ENCODE measurements at regions not wholly inside any gene's neighbourhood (a gene's known extent, or its start where the extent isn't known, plus 50 kb on each side); places are given as distances from the start of the nearest gene placed in this dataset.

DNA sequence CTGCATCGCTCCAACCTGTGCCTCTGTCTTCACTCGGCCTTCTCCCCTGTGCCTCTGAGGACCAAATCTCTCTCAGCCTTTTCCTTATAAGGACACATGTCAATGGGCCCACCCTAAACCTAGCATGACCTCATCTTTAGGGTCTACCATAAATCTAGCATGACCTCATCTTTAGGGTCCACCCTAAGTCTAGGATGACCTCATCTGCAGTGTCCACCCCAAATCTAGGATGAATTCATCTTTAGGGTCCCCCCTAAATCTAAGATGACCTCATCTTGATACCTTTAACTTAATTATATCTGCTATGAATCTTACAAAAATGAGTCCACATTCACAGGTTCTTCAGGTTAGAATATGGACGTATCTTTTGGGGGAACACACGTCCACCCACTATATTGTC lies 131.1 kb upstream of the RPL38 start:
- TF ChIP-seq CTCF (IDR thresholded peaks at IDR 0.05) (no peak), EZH2 (IDR thresholded peaks at IDR 0.05; ENCODE audit: borderline replicate concordance, insufficient read depth, low read depth, low read length, poor library complexity, severe bottlenecking) (no peak)
- intact Hi-C loops (cut with micrococcal nuclease), result no loop called here
- Mint-ChIP-seq H3K4me1 (no peaks in the 10 kb centered on the region), H3K27me3 (peaks cover 10% of the 10 kb centered on the region), H3K9me3 (ENCODE audit: insufficient read depth) (peaks cover 5% of the 10 kb centered on the region), H3K27ac (no peak overlapping the region), H3K4me3 (no peak overlapping the region)
- H3K27ac ChIP-seq (ENCODE audit: low read length in 2 of 2), result no peak overlapping the region
- no peak overlapping the region for H3K4me2 ChIP-seq (replicated peaks; ENCODE audit: low read depth, low read length, poor library complexity, severe bottlenecking)
- POLR2A ChIA-PET, result no interaction called here
- ATAC-seq (ENCODE audit: low read depth) (no peak), DNase-seq (no peak)
- CTCF ChIA-PET, result no interaction called here
- H3K36me3 ChIP-seq (replicated peaks in 1 of 2; ENCODE audit: control extremely low read depth in 1 of 2, control insufficient read depth in 1 of 2, extremely low read depth in 1 of 2, insufficient read depth in 2 of 2, low read length in 1 of 2), result no peaks in the 10 kb centered on the region
- no peaks in the 10 kb centered on the region for H3K4me1 ChIP-seq (ENCODE audit: control insufficient read depth in 2 of 2, insufficient read depth in 2 of 2, low read length in 2 of 2)
- no peaks in the 10 kb centered on the region for H3K79me2 ChIP-seq (ENCODE audit: control insufficient read depth, insufficient read depth, low read length)
- H4K20me1 ChIP-seq (ENCODE audit: control insufficient read depth, insufficient read depth, low read length, poor library complexity, severe bottlenecking), result no peaks in the 10 kb centered on the region
- peaks cover 0 to 12% (median 0%) of the 10 kb centered on the region in 3 donors for H3K9me3 ChIP-seq (ENCODE audit: control extremely low read depth in 1 of 3, control insufficient read depth in 2 of 3, insufficient read depth in 1 of 3, low read length in 2 of 3)
- H3K4me3 ChIP-seq (ENCODE audit: control extremely low read depth in 1 of 5, extremely low read depth in 1 of 5, insufficient read depth in 1 of 5, low read depth in 2 of 5, low read length in 4 of 5), result no peak overlapping the region
- no peak overlapping the region for H2AFZ ChIP-seq (ENCODE audit: insufficient read depth, low read depth, low read length, poor library complexity, severe bottlenecking)
- no peak overlapping the region for H3K9ac ChIP-seq (ENCODE audit: low read length)
- 95% methylated on average over 2 of the region's 4 CpGs for WGBS (ENCODE audit: insufficient coverage)
- H3K27me3 ChIP-seq (replicated peaks in 1 of 4; ENCODE audit: control extremely low read depth in 1 of 4, control insufficient read depth in 3 of 4, insufficient read depth in 4 of 4, low read length in 3 of 4), result peaks cover 0 to 2% (median 0%) of the 10 kb centered on the region in 4 experiments

DNA sequence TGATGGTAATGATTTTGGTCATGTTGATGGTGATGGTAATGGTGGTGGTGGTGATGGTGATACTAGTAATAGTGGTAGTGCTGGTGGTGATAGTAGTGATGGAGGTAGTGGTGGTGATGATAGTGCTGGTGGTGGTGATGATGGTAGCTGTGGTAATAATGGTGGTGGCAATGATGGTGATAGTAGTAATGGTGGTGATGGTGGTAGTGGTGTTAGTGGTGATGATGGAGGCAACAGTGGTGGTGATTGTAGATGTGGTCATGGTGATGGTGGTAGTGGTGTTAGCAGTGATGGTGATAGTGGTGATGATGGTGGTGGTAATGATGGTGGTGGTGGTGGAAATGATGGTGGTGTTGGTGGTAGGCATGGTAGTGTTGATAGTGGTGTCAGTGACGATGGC lies 127.0 kb upstream of the RPL38 start:
- no peak overlapping the region for H3K9ac ChIP-seq (ENCODE audit: low read length)
- H3K36me3 ChIP-seq (replicated peaks in 1 of 2; ENCODE audit: control extremely low read depth in 1 of 2, control insufficient read depth in 1 of 2, extremely low read depth in 1 of 2, insufficient read depth in 2 of 2, low read length in 1 of 2), result no peaks in the 10 kb centered on the region
- intact Hi-C loops (cut with micrococcal nuclease), result no loop called here
- H2AFZ ChIP-seq (ENCODE audit: insufficient read depth, low read depth, low read length, poor library complexity, severe bottlenecking), result no peak overlapping the region
- DNase-seq (no peak), ATAC-seq (ENCODE audit: low read depth) (no peak)
- Mint-ChIP-seq H3K4me3 (no peak overlapping the region), H3K27me3 (peaks cover 4% of the 10 kb centered on the region), H3K4me1 (no peaks in the 10 kb centered on the region), H3K27ac (no peak overlapping the region), H3K9me3 (ENCODE audit: insufficient read depth) (peaks cover 5% of the 10 kb centered on the region)
- ChIA-PET CTCF (no interaction called here), POLR2A (no interaction called here)
- WGBS (ENCODE audit: insufficient coverage), result no CpG with 5 or more reads among the region's 1 CpG
- H3K79me2 ChIP-seq (ENCODE audit: control insufficient read depth, insufficient read depth, low read length), result no peaks in the 10 kb centered on the region
- TF ChIP-seq CTCF (IDR thresholded peaks at IDR 0.05), result no peak
- TF ChIP-seq EZH2 (IDR thresholded peaks at IDR 0.05; ENCODE audit: borderline replicate concordance, insufficient read depth, low read depth, low read length, poor library complexity, severe bottlenecking), result no peak
- H3K4me2 ChIP-seq (replicated peaks; ENCODE audit: low read depth, low read length, poor library complexity, severe bottlenecking), result no peak overlapping the region
- H3K4me3 ChIP-seq (ENCODE audit: control extremely low read depth in 1 of 5, extremely low read depth in 1 of 5, insufficient read depth in 1 of 5, low read depth in 2 of 5, low read length in 4 of 5), result no peak overlapping the region
- no peaks in the 10 kb centered on the region for H3K4me1 ChIP-seq (ENCODE audit: control insufficient read depth in 2 of 2, insufficient read depth in 2 of 2, low read length in 2 of 2)
- H3K27ac ChIP-seq (ENCODE audit: low read length in 2 of 2), result no peak overlapping the region
- H3K9me3 ChIP-seq (ENCODE audit: control extremely low read depth in 1 of 3, control insufficient read depth in 2 of 3, insufficient read depth in 1 of 3, low read length in 2 of 3), result peaks cover 0 to 9% (median 0%) of the 10 kb centered on the region in 3 donors
- no peaks in the 10 kb centered on the region for H4K20me1 ChIP-seq (ENCODE audit: control insufficient read depth, insufficient read depth, low read length, poor library complexity, severe bottlenecking)
- no peaks in the 10 kb centered on the region for H3K27me3 ChIP-seq (replicated peaks in 1 of 4; ENCODE audit: control extremely low read depth in 1 of 4, control insufficient read depth in 3 of 4, insufficient read depth in 4 of 4, low read length in 3 of 4)

All from B cell (primary cell).